Lower leg skin (tissue), 4 donors: ENCODE measurements at regions not wholly inside any gene's neighbourhood (a gene's known extent, or its start where the extent isn't known, plus 50 kb on each side); places are given as distances from the start of the nearest gene placed in this dataset.

Experiments used
- DNase-seq, 2 donors: peaks; one replicate each; pipeline ENCODE4 v3.0.0-alpha.2; 2019; ENCODE audit warnings: low spot score in 2 of 2
- H3K4me3 ChIP-seq: fragments of 200-600 bp; sonication (generic); 2 replicates; pipeline ENCODE4 v1.5.1; 2017; ENCODE audit warnings: mild to moderate bottlenecking, low read depth; ENCODE audit not compliant: poor library complexity, severe bottlenecking
- POLR2A ChIP-seq, 2 donors: fragments of 450-650 bp; IDR thresholded peaks; one replicate each; pipeline ENCODE4 v1.6.1; 2016 to 2017; ENCODE audit warnings: antibody characterized with exemption in 2 of 2, mild to moderate bottlenecking in 1 of 2, moderate library complexity in 1 of 2
- WGBS, 2 donors: methylation state at CpG; one replicate each; pipeline ENCODE4 v1.1.5; 2018; 5-methylcytosine and 5-hydroxymethylcytosine counted together
- intact Hi-C: fragments of 100-400 bp; cut with DNase I; formaldehyde crosslinking; loops from one replicate; pipeline ENCODE4 v1.15.0; 2023; ENCODE audit warnings: low total_unique reads
- TF ChIP-seq, protein P1 (sequence below), 3 donors: fragments of 450-650 bp; IDR thresholded peaks; one replicate each; pipeline ENCODE4 v1.5.1; 2016; ENCODE audit warnings: antibody characterized with exemption in 3 of 3, mild to moderate bottlenecking in 3 of 3, moderate library complexity in 2 of 3

DNA sequence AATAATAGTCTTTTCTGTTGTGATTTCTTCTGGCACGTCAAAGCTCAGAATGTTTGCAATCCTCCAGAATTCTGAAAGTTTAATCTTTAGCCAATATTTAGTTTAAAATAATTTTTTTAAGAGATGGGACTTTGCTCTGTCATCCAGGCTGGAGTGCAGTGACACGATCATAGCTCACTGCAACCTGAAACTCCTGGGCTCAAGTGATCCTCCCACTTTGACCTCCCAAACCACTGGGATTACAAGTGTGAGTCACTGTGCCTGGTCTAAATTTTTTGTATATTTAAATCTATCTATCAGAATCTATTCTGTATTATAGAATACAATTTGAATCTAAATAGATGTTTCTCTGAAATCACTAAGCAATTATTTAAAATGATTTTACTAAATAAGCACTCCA lies 572.7 kb downstream of the VRK1 start:
- intact Hi-C loops, result no loop called here
- TF ChIP-seq, protein P1, sequence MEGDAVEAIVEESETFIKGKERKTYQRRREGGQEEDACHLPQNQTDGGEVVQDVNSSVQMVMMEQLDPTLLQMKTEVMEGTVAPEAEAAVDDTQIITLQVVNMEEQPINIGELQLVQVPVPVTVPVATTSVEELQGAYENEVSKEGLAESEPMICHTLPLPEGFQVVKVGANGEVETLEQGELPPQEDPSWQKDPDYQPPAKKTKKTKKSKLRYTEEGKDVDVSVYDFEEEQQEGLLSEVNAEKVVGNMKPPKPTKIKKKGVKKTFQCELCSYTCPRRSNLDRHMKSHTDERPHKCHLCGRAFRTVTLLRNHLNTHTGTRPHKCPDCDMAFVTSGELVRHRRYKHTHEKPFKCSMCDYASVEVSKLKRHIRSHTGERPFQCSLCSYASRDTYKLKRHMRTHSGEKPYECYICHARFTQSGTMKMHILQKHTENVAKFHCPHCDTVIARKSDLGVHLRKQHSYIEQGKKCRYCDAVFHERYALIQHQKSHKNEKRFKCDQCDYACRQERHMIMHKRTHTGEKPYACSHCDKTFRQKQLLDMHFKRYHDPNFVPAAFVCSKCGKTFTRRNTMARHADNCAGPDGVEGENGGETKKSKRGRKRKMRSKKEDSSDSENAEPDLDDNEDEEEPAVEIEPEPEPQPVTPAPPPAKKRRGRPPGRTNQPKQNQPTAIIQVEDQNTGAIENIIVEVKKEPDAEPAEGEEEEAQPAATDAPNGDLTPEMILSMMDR (IDR thresholded peaks at IDR 0.05), result no peak
- TF ChIP-seq POLR2A (IDR thresholded peaks at IDR 0.05), result no peak
- DNase-seq, result no peak
- no peak overlapping the region for H3K4me3 ChIP-seq
- whole genome bisulfite sequencing, 2 donors, result 68 to 85% methylated on average over 2 of the region's 2 CpGs

DNA sequence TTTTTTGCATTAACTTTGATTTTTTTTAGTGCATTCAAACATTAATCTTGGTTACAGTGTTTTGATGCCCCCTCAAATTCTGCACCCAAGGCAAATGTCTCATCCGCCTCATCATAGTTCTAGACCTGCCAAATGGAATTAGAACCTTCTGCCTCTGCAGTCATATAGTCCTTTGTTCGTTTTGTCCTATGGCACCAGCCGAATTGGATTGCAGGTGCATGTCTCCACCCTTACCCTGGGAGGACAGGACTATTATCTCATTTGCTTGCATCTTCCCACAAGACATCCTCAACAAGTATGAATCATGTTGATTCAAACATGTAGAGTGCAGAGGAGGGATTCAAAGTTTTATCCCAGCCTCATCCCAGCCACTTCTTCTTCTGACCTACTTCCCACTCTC lies 579.1 kb downstream of the VRK1 start:
- H3K4me3 ChIP-seq, result no peak overlapping the region
- 74 to 75% methylated on average over 3 of the region's 3 CpGs for WGBS, 2 donors
- TF ChIP-seq POLR2A (IDR thresholded peaks at IDR 0.05), result no peak
- TF ChIP-seq, protein P1 (IDR thresholded peaks at IDR 0.05), result no peak
- intact Hi-C loops, result no loop called here
- DNase-seq, result no peak

DNA sequence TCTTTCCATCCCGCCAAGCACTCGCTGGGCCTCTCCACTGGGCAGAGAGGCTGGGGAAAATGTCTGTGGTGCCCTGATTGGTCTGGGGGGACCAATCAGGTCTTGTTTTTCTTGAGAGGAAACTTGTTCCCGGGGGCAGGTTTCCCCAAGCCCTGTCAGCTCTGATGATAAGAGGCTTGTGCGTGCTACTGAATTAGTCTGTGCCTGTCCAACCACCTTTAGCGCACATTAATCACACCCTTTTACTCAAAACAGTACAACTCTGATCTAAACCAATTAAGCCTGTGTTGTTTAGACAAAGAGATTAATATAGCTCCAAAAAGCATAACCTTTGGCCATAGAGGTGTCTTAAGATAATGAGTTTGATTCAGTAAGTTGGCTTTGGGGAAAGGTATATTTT lies 580.4 kb downstream of the VRK1 start:
- no peak for DNase-seq
- intact Hi-C loops, result no loop called here
- no peak for TF ChIP-seq POLR2A (IDR thresholded peaks at IDR 0.05)
- TF ChIP-seq, protein P1 (IDR thresholded peaks at IDR 0.05), result no peak
- H3K4me3 ChIP-seq, result no peak overlapping the region
- 70 to 72% methylated on average over 5 of the region's 5 CpGs for WGBS, 2 donors

DNA sequence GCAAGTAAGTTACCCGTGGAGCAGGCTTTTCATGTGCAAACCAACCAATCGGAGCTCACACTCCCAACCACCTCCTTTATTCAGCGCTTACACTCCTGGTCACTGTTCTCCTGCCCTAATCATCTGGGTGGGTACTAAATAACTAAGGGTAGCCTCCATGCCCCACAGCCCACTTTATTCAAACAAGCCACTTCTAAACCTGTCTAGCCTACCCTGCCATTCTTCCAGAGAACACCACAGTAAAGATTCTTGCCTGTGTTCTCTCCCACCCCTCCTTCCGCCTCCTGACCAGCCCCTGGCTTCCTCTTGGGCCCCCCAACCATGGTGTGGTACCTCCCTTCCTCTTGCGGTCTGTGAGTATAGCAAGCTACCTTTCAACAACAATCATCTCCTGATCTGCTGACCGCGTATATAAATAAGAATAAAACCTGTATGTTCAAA lies 581.9 kb downstream of the VRK1 start:
- no peak overlapping the region for H3K4me3 ChIP-seq
- 75 to 78% methylated on average over 7 of the region's 7 CpGs for WGBS, 2 donors
- no peak for DNase-seq
- intact Hi-C loops, result no loop called here
- TF ChIP-seq, protein P1 (IDR thresholded peaks at IDR 0.05), result no peak
- no peak for TF ChIP-seq POLR2A (IDR thresholded peaks at IDR 0.05)

DNA sequence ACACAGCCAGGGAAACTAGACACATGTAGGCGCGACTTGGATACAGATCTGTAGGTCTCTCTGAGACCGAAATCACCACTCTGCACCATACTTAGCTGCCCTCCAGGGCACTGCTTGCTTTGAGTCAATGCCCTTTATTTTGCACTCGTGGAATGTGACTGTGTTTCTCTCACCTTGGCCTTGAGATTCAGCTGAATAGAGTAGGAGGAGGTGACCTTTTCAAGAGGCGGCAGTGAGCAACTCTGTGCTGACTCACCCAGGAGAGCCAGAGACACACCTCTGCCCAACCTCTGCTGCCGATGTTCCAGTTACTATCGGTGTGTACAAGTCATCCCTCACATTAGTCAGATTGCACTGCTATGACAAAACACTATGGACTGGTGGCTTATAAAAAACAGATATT lies 583.4 kb downstream of the VRK1 start:
- WGBS, 2 donors, result 73 to 75% methylated on average over 7 of the region's 7 CpGs

DNA sequence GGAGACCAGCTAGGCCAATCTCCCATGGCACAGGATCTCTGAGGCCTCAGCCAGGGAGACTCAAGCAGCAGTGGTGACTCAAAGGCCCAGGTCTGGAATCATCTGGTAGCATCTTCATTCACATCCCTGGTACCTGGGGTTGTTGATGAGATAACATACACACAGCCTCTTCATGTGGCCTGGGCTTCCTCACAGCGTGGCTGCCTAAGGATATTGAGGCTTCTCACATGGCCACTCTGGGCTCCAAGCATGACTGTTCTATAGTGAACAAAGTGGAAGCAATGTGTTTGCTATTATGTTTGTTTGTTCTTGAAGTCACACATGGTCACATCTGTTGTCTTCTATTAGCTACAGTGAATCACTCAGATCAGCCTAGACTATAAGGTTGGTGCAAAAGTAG lies 584.1 kb downstream of the VRK1 start:
- TF ChIP-seq, protein P1 (IDR thresholded peaks at IDR 0.05), result no peak
- no peak for TF ChIP-seq POLR2A (IDR thresholded peaks at IDR 0.05)
- WGBS, 2 donors, result 88 to 94% methylated on average over 1 of the region's 1 CpG
- no peak overlapping the region for H3K4me3 ChIP-seq
- DNase-seq, result peak in 1 of 2 donors; percentile 39
- intact Hi-C loops, result no loop called here

More for the DNA sequence above, 583.4 kb downstream of the VRK1 start:
- no peak overlapping the region for H3K4me3 ChIP-seq
- intact Hi-C loops, result no loop called here
- DNase-seq, result no peak
- TF ChIP-seq POLR2A (IDR thresholded peaks at IDR 0.05), result no peak
- TF ChIP-seq, protein P1 (IDR thresholded peaks at IDR 0.05), result no peak
